Erythroblast (primary cell): ENCODE measurements at regions not wholly inside any gene's neighbourhood (a gene's known extent, or its start where the extent isn't known, plus 50 kb on each side); places are given as distances from the start of the nearest gene placed in this dataset.

Experiments
- GATA1 ChIP-seq: IDR thresholded peaks from 2 replicates; pipeline ENCODE4 v1.6.1; 2011; ENCODE audit warnings: low read depth, mild to moderate bottlenecking, control low read depth, low read length, moderate library complexity
- POLR2A ChIP-seq: IDR thresholded peaks from 2 replicates; pipeline ENCODE4 v1.6.1; 2011; ENCODE audit warnings: mild to moderate bottlenecking, low read length

- TF ChIP-seq POLR2A (no peak), GATA1 (no peak)
These were observed 155.2 kb upstream of the KCNIP4 start for GRCh38 chr4:22103768-22104167.
